ENCODE measurements at regions not wholly inside any gene's neighbourhood (a gene's known extent, or its start where the extent isn't known, plus 50 kb on each side); places are given as distances from the start of the nearest gene placed in this dataset.

- no peak for DNase-seq (ENCODE audit: low spot score in 2 of 2)
- in situ Hi-C loops (cut with MboI; ENCODE audit: low sequenced_read_pairs), result no loop called here
- no peaks in the 10 kb centered on the region for H3K9me3 ChIP-seq
These were observed 73.1 kb downstream of the ZIC5 start for GRCh38 chr13:99898421-99898820.

GRCh38 chr13:99897076-99897440, 74.5 kb downstream of the ZIC5 start:
- DNase-seq (ENCODE audit: low spot score in 2 of 2), result no peak
- Histone ChIP-seq H3K9me3 (no peaks in the 10 kb centered on the region), H3K36me3 (replicated peaks) (no peaks in the 10 kb centered on the region), H3K4me3 (no peak overlapping the region), H3K27me3 (ENCODE audit: low read depth) (no peaks in the 10 kb centered on the region), H3K4me1 (peaks cover 8% of the 10 kb centered on the region)
- in situ Hi-C loops (cut with MboI; ENCODE audit: low sequenced_read_pairs), result no loop called here

More at GRCh38 chr13:99898421-99898820, 73.1 kb downstream of the ZIC5 start:
- Histone ChIP-seq H3K27me3 (ENCODE audit: low read depth) (no peaks in the 10 kb centered on the region), H3K36me3 (replicated peaks) (no peaks in the 10 kb centered on the region), H3K4me1 (peaks cover 3% of the 10 kb centered on the region; the same call in 1 of the 2 replicates), H3K4me3 (no peak overlapping the region)

- no peak for DNase-seq (ENCODE audit: low spot score in 2 of 2)
- no peaks in the 10 kb centered on the region for H3K36me3 ChIP-seq (replicated peaks)
- H3K4me3 ChIP-seq, result no peak overlapping the region
- no peaks in the 10 kb centered on the region for H3K27me3 ChIP-seq (ENCODE audit: low read depth)
- H3K9me3 ChIP-seq, result no peaks in the 10 kb centered on the region
- in situ Hi-C loops (cut with MboI; ENCODE audit: low sequenced_read_pairs), result no loop called here
- H3K4me1 ChIP-seq, result peaks cover 13% of the 10 kb centered on the region
These were observed 75.0 kb downstream of the ZIC5 start for GRCh38 chr13:99896369-99897075.

- in situ Hi-C loops (cut with MboI; ENCODE audit: low sequenced_read_pairs), result no loop called here
- Histone ChIP-seq H3K9me3 (no peaks in the 10 kb centered on the region), H3K36me3 (replicated peaks) (no peaks in the 10 kb centered on the region), H3K4me3 (no peak overlapping the region), H3K27me3 (ENCODE audit: low read depth) (no peaks in the 10 kb centered on the region), H3K4me1 (peaks cover 13% of the 10 kb centered on the region)
- no peak for DNase-seq (ENCODE audit: low spot score in 2 of 2)
These were observed 75.9 kb downstream of the ZIC5 start for GRCh38 chr13:99895444-99896368.

GRCh38 chr13:99894840-99895443, 76.6 kb downstream of the ZIC5 start:
- DNase-seq (ENCODE audit: low spot score in 2 of 2), result no peak
- no peaks in the 10 kb centered on the region for H3K36me3 ChIP-seq (replicated peaks)
- no peaks in the 10 kb centered on the region for H3K27me3 ChIP-seq (ENCODE audit: low read depth)
- H3K4me1 ChIP-seq, result peaks cover 13% of the 10 kb centered on the region
- in situ Hi-C loops (cut with MboI; ENCODE audit: low sequenced_read_pairs), result no loop called here
- H3K4me3 ChIP-seq, result no peak overlapping the region
- no peaks in the 10 kb centered on the region for H3K9me3 ChIP-seq

GRCh38 chr13:99894105-99894839, 77.3 kb downstream of the ZIC5 start:
- H3K27me3 ChIP-seq (ENCODE audit: low read depth), result no peaks in the 10 kb centered on the region
- in situ Hi-C loops (cut with MboI; ENCODE audit: low sequenced_read_pairs), result no loop called here
- H3K4me1 ChIP-seq, result peaks cover 13% of the 10 kb centered on the region
- DNase-seq (ENCODE audit: low spot score in 2 of 2), result no peak
- H3K9me3 ChIP-seq, result no peaks in the 10 kb centered on the region
- H3K4me3 ChIP-seq, result no peak overlapping the region
- no peaks in the 10 kb centered on the region for H3K36me3 ChIP-seq (replicated peaks)

- peaks cover 13% of the 10 kb centered on the region for H3K4me1 ChIP-seq
- in situ Hi-C loops (cut with MboI; ENCODE audit: low sequenced_read_pairs), result no loop called here
- no peak for DNase-seq (ENCODE audit: low spot score in 2 of 2)
These were observed 78.0 kb downstream of the ZIC5 start for GRCh38 chr13:99893567-99893966.

GRCh38 chr13:99892866-99893504, 78.6 kb downstream of the ZIC5 start:
- Histone ChIP-seq H3K4me1 (peaks cover 13% of the 10 kb centered on the region), H3K27me3 (ENCODE audit: low read depth) (no peaks in the 10 kb centered on the region)

More at GRCh38 chr13:99893567-99893966, 78.0 kb downstream of the ZIC5 start:
- Histone ChIP-seq H3K9me3 (no peaks in the 10 kb centered on the region), H3K36me3 (replicated peaks) (no peaks in the 10 kb centered on the region), H3K27me3 (ENCODE audit: low read depth) (no peaks in the 10 kb centered on the region), H3K4me3 (no peak overlapping the region)

GRCh38 chr13:99892196-99892613, 79.4 kb downstream of the ZIC5 start:
- H3K4me1 ChIP-seq, result peaks cover 13% of the 10 kb centered on the region
- H3K27me3 ChIP-seq (ENCODE audit: low read depth), result no peaks in the 10 kb centered on the region
- in situ Hi-C loops (cut with MboI; ENCODE audit: low sequenced_read_pairs), result no loop called here
- no peaks in the 10 kb centered on the region for H3K36me3 ChIP-seq (replicated peaks)
- DNase-seq (ENCODE audit: low spot score in 2 of 2), result peak; percentile 89 to 99
- H3K9me3 ChIP-seq, result no peaks in the 10 kb centered on the region
- peak overlapping the region; percentile 4 for H3K4me3 ChIP-seq

More at GRCh38 chr13:99892866-99893504, 78.6 kb downstream of the ZIC5 start:
- in situ Hi-C loops (cut with MboI; ENCODE audit: low sequenced_read_pairs), result no loop called here
- H3K9me3 ChIP-seq, result no peaks in the 10 kb centered on the region
- no peak for DNase-seq (ENCODE audit: low spot score in 2 of 2)
- no peaks in the 10 kb centered on the region for H3K36me3 ChIP-seq (replicated peaks)
- H3K4me3 ChIP-seq, result peak overlapping the region; percentile 4

- no peak overlapping the region for H3K4me3 ChIP-seq
- no peaks in the 10 kb centered on the region for H3K36me3 ChIP-seq (replicated peaks)
- in situ Hi-C loops (cut with MboI; ENCODE audit: low sequenced_read_pairs), result no loop called here
- no peaks in the 10 kb centered on the region for H3K9me3 ChIP-seq
- no peaks in the 10 kb centered on the region for H3K27me3 ChIP-seq (ENCODE audit: low read depth)
- DNase-seq (ENCODE audit: low spot score in 2 of 2), result no peak
- peaks cover 2% of the 10 kb centered on the region for H3K4me1 ChIP-seq
These were observed 84.9 kb downstream of the ZIC5 start for GRCh38 chr13:99886706-99887105.

- H3K4me1 ChIP-seq, result no peaks in the 10 kb centered on the region
- no peak overlapping the region for H3K4me3 ChIP-seq
- H3K27me3 ChIP-seq (ENCODE audit: low read depth), result no peaks in the 10 kb centered on the region
- no peaks in the 10 kb centered on the region for H3K36me3 ChIP-seq (replicated peaks)
- in situ Hi-C loops (cut with MboI; ENCODE audit: low sequenced_read_pairs), result no loop called here
- DNase-seq (ENCODE audit: low spot score in 2 of 2), result no peak
- no peaks in the 10 kb centered on the region for H3K9me3 ChIP-seq
These were observed 86.7 kb downstream of the ZIC5 start for GRCh38 chr13:99884913-99885312.

GRCh38 chr13:99883805-99884204, 87.8 kb downstream of the ZIC5 start:
- H3K4me1 ChIP-seq, result no peaks in the 10 kb centered on the region
- H3K9me3 ChIP-seq, result no peaks in the 10 kb centered on the region
- H3K4me3 ChIP-seq, result no peak overlapping the region
- DNase-seq (ENCODE audit: low spot score in 2 of 2), result no peak
- in situ Hi-C loops (cut with MboI; ENCODE audit: low sequenced_read_pairs), result no loop called here
- no peaks in the 10 kb centered on the region for H3K36me3 ChIP-seq (replicated peaks)
- H3K27me3 ChIP-seq (ENCODE audit: low read depth), result no peaks in the 10 kb centered on the region

Data from HAP-1 (cell line).